ENCODE measurements at regions not wholly inside any gene's neighbourhood (a gene's known extent, or its start where the extent isn't known, plus 50 kb on each side); places are given as distances from the start of the nearest gene placed in this dataset.

GRCh38 chr1:8217011-8217711 is 100.8 kb upstream of the SLC45A1 start:
- TF ChIP-seq EP300 (IDR thresholded peaks at IDR 0.05) = no peak
- peak in 1 of 5 experiments; percentile 14 for TF ChIP-seq CTCF (IDR thresholded peaks at IDR 0.05)

Measured in tibial nerve (tissue), 4 donors.